GM18909 (cell line): ENCODE measurements at regions not wholly inside any gene's neighbourhood (a gene's known extent, or its start where the extent isn't known, plus 50 kb on each side); places are given as distances from the start of the nearest gene placed in this dataset.
"Not testable (repeated sequence)": the region's sequence is repeated elsewhere in the genome, so short reads cannot be mapped to it uniquely, and the experiment has no call there.

Experiments used
- ATAC-seq: cut with Tn5 transposase; IDR thresholded peaks from one replicate; pipeline ENCODE4 v1.9.1; 2021; ENCODE audit warnings: mild to moderate bottlenecking; ENCODE audit not compliant: unreplicated experiment, poor library complexity

DNA sequence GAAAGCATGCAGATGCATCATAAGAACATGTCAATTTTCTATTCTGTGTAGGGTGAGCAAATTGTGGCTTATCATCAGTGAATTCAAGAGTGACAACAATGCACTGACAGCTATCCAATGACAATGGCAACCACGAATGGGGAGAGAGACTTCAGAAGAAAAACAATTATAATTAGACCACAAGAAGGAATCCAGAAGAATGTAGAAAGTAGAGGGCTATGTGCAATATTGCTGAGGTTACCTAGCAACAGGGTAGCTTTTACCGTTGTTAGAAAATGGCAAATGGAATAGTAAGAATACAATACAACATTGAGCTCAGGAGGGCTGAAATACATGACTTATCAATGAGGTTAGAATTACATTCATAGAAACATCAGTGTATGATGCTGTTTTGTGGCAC lies 71.1 kb upstream of the SESTD1 start:
- ATAC-seq: no peak

DNA sequence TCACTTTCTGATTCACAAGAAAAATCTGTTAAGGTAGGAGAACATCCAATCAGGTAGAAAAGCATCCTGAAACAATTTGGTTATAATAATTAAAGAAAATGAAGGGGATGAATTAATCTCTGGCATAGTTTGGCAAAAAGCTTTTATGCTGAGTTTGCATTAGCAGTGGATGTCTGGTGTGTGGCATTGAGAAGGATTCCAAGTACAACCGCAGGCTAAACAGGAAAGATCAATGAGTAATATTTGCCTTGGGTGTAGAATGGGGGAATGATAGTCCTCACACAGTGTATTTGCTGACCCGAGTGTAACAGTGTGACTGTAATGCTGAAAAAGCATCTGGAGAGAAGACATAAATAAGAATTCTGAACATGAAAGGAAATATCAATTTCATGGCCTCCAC lies 68.3 kb upstream of the SESTD1 start:
- no peak for ATAC-seq

DNA sequence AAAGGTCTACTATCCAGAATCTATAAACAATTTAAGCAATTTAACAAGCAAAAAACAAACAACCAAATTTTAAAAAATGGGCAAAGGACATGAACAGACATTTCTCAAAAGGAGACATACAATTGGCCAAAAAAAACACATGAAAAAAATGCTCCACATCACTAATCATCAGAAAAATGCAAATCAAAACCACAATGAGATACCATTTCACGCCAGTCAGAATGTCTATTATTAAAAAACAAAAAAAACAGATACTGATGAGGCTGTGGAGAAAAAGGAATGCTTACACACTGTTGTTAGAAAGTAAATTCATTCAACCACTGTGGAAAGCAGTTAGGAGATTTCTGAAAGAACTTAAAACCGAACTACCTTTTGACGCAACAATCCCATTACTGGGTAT lies 66.4 kb upstream of the SESTD1 start:
- ATAC-seq: no peak

DNA sequence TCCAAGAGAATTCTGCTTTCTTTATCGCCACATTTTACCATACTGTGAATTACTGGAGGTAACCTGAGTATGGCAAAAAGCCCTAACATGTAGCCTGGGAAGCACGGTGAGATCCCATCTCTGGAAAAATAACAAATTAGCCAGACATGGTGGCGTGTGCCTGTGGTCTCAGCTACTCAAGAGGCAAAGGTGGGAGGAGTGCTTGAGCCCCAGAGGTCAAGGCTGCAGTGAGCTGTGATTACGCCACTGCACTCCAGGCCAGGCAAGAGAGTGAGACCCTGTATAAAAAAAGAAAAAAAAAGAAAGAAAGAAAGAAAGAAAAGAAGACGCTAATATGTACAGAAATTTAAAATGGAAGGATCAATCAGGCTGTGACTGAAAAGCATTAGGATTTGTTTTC lies 57.7 kb upstream of the SESTD1 start:
- no peak for ATAC-seq

DNA sequence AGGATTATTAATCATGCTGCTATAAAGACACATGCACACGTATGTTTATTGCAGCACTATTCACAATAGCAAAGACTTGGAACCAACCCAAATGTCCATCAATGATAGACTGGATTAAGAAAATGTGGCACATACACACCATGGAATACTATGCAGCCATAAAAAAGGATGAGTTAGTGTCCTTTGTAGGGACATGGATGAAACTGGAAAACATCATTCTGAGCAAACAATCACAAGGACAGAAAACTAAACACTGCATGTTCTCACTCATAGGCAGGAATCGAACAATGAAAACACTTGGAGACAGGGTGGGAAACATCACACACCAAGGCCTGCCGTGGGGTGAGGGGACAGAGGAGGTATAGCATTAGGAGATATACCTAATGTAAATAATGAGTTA lies 56.4 kb upstream of the SESTD1 start:
- ATAC-seq: not testable (repeated sequence)

DNA sequence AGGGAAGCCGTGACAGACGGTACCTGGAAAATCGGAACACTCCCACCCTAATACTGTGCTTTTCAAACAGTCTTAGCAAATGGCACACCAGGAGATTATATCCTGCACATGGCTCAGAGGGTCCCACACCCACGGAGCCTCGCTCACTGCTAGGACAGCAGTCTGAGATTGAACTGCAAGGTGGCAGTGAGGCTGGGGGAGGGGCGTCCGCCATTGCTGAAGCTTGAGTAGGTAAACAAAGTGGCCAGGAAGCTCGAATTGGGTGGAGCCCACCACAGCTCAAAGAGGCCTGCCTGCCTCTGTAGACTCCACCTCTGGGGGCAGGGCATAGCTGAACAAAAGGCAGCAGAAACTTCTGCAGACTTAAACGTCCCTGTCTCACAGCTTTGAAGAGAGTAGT lies 50.1 kb upstream of the SESTD1 start:
- ATAC-seq: not testable (repeated sequence)
